HUES64 (cell line): ENCODE measurements at regions not wholly inside any gene's neighbourhood (a gene's known extent, or its start where the extent isn't known, plus 50 kb on each side); places are given as distances from the start of the nearest gene placed in this dataset.
"Not testable (repeated sequence)": the region's sequence is repeated elsewhere in the genome, so short reads cannot be mapped to it uniquely, and the experiment has no call there.

ENCODE experiments used
- H3K27ac ChIP-seq: 2 replicates; pipeline ENCODE4 v1.7.0; 2013; ENCODE audit warnings: low read depth, low read length, inconsistent platforms
- H3K27me3 ChIP-seq: 2 replicates; pipeline ENCODE4 v1.6.1; 2013; ENCODE audit warnings: mild to moderate bottlenecking, low read length; ENCODE audit not compliant: insufficient read depth
- H3K36me3 ChIP-seq: 2 replicates; pipeline ENCODE4 v1.6.1; 2013; ENCODE audit warnings: mild to moderate bottlenecking, low read length; ENCODE audit not compliant: insufficient read depth
- H3K4me1 ChIP-seq: 2 replicates; pipeline ENCODE4 v1.6.1; 2013; ENCODE audit warnings: mild to moderate bottlenecking, low read length, moderate library complexity; ENCODE audit not compliant: insufficient read depth
- H3K4me3 ChIP-seq: 2 replicates; pipeline ENCODE4 v1.5.1; 2013; ENCODE audit warnings: mild to moderate bottlenecking, low read length, moderate library complexity
- H3K9ac ChIP-seq: 2 replicates; pipeline ENCODE4 v1.6.1; 2013; ENCODE audit warnings: mild to moderate bottlenecking, low read depth, low read length
- H3K9me3 ChIP-seq: 2 replicates; pipeline ENCODE4 v1.6.1; 2013; ENCODE audit warnings: low read depth, low read length; ENCODE audit not compliant: insufficient read depth
- WGBS: fragments of 150-250, 120-280 bp; methylation state at CpG from one replicate; pipeline ENCODE4 v1.1.7; 2013; ENCODE audit warnings: missing lambda C conversion rate; 5-methylcytosine and 5-hydroxymethylcytosine counted together

- no peaks in the 10 kb centered on the region for H3K36me3 ChIP-seq
- no peak overlapping the region for H3K4me3 ChIP-seq
- H3K27me3 ChIP-seq: no peaks in the 10 kb centered on the region
- WGBS: 67% methylated on average over 2 of the region's 2 CpGs
- no peaks in the 10 kb centered on the region for H3K9me3 ChIP-seq
- no peak overlapping the region for H3K27ac ChIP-seq
- H3K4me1 ChIP-seq: peaks cover 8% of the 10 kb centered on the region; the same call in 1 of the 2 replicates
- H3K9ac ChIP-seq: no peak overlapping the region
Measured at GRCh38 chr9:88274078-88274477, 114.2 kb upstream of the SPIN1 start.

GRCh38 chr9:88272986-88273385, 115.3 kb upstream of the SPIN1 start:
- Histone ChIP-seq H3K36me3 (no peaks in the 10 kb centered on the region), H3K27me3 (no peaks in the 10 kb centered on the region), H3K9me3 (no peaks in the 10 kb centered on the region), H3K4me1 (peaks cover 8% of the 10 kb centered on the region; the same call in 1 of the 2 replicates), H3K27ac (no peak overlapping the region), H3K4me3 (no peak overlapping the region), H3K9ac (no peak overlapping the region)
- WGBS: 95% methylated on average over 6 of the region's 6 CpGs

DNA sequence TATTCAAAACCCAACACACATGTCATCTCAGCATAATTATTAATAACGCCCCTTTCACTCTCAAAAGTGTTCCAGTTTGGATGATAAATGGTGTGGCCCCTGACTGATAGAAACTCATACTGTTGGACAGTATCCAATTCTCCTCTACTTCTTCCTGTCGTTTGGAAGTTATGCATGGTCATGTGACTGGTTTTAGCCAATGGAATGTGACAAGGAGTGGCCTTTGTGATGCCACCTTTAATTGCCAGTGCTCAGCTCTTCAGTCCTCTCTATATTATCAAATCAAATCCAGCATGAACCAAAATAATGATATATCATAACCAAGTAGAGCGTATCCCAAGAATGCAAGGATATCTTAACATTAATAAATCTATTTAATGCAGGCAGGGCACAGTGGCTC, 117.8 kb upstream of the SPIN1 start:
- Histone ChIP-seq H3K36me3 (no peaks in the 10 kb centered on the region), H3K4me3 (no peak overlapping the region), H3K9ac (no peak overlapping the region), H3K9me3 (no peaks in the 10 kb centered on the region), H3K4me1 (peaks cover 8% of the 10 kb centered on the region; the same call in 1 of the 2 replicates), H3K27ac (no peak overlapping the region), H3K27me3 (no peaks in the 10 kb centered on the region)
- WGBS: 67% methylated on average over 2 of the region's 3 CpGs

DNA sequence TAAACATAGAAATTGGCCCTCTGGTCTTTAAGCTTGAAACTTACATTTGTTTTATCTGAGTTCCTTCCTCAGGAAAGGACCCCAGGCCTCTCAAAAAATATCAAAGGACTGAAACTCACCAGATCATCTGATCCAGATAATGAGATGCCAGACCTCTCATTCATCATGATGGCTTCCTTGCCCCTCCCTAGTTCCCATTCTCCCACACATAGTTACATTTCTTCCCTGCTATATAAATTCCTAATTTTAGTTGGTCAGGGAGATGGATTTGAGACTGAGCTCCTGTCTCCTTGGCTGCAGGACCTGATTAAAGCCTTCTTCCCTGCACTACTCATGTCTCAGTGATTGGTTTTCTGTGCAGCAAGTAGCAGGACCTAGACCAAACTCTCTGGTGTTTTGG, 119.4 kb upstream of the SPIN1 start:
- H3K27ac ChIP-seq: no peak overlapping the region
- H3K4me1 ChIP-seq: peaks cover 3% of the 10 kb centered on the region; the same call in 1 of the 2 replicates
- no peaks in the 10 kb centered on the region for H3K9me3 ChIP-seq
- H3K36me3 ChIP-seq: no peaks in the 10 kb centered on the region
- no peaks in the 10 kb centered on the region for H3K27me3 ChIP-seq
- H3K9ac ChIP-seq: no peak overlapping the region
- no peak overlapping the region for H3K4me3 ChIP-seq

DNA sequence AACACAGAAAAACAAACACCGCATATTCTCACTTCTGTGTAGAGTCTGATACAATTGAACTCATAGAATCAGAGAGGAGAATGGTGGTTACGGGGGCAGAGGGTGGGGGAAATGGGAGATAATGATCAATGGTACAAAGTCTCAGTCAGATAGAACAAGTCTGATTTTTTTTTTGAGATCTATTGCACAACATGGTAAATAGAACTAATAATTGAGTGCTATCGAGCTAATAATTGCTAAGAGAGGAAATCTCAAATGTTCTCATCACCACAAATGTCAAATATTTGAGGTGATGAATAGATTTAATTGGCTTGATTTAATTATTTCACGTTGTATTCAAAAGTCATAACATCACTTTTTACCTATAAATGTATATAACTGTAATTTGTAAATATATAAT, 121.0 kb upstream of the SPIN1 start:
- no peaks in the 10 kb centered on the region for H3K4me1 ChIP-seq
- H3K9me3 ChIP-seq: no peaks in the 10 kb centered on the region
- WGBS: 90% methylated on average over 2 of the region's 4 CpGs
- H3K27me3 ChIP-seq: no peaks in the 10 kb centered on the region
- no peaks in the 10 kb centered on the region for H3K36me3 ChIP-seq
- H3K27ac ChIP-seq: no peak overlapping the region
- no peak overlapping the region for H3K9ac ChIP-seq
- H3K4me3 ChIP-seq: no peak overlapping the region

DNA sequence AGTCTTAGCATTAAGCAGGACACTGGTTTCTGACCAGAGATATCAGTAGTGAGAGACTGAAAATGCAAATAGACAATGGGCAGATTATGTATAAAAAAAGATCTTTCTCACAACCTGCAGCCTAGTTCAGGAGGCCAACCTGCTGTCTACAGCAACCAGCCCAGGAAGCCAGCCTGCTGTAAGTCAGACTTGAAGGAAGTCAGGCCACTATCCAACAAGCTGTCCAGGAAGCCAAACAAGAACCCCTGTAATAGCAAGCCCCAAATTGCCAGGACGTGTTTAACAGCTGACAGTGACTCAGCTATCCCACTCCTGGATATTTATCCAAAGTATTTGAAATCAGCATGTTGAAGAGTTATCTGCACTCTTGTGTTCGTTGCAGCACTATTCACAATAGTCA, 121.8 kb upstream of the SPIN1 start:
- 98% methylated on average over 2 of the region's 2 CpGs for WGBS
- H3K9me3 ChIP-seq: no peaks in the 10 kb centered on the region
- H3K36me3 ChIP-seq: no peaks in the 10 kb centered on the region
- H3K27ac ChIP-seq: no peak overlapping the region
- no peaks in the 10 kb centered on the region for H3K27me3 ChIP-seq
- H3K4me1 ChIP-seq: no peaks in the 10 kb centered on the region
- H3K4me3 ChIP-seq: no peak overlapping the region
- no peak overlapping the region for H3K9ac ChIP-seq

GRCh38 chr9:88259001-88259400, 120.7 kb upstream of the SPATA31C2 start:
- Histone ChIP-seq H3K9me3 (no peaks in the 10 kb centered on the region), H3K27ac (no peak overlapping the region), H3K4me1 (0 out of 2 replicates have a peak, but pooled peaks cover 5% of the 10 kb centered on the region), H3K27me3 (no peaks in the 10 kb centered on the region), H3K36me3 (no peaks in the 10 kb centered on the region), H3K9ac (no peak overlapping the region), H3K4me3 (no peak overlapping the region)
- WGBS: 86% methylated on average over 3 of the region's 3 CpGs

GRCh38 chr9:88258601-88259000, 120.3 kb upstream of the SPATA31C2 start:
- H3K27ac ChIP-seq: no peak overlapping the region

GRCh38 chr9:88258024-88258423, 119.7 kb upstream of the SPATA31C2 start:
- Histone ChIP-seq H3K27me3 (no peaks in the 10 kb centered on the region), H3K36me3 (no peaks in the 10 kb centered on the region), H3K4me3 (no peak overlapping the region), H3K9me3 (no peaks in the 10 kb centered on the region), H3K27ac (no peak overlapping the region), H3K9ac (no peak overlapping the region), H3K4me1 (0 out of 2 replicates have a peak, but pooled peaks cover 5% of the 10 kb centered on the region)
- WGBS: 87% methylated on average over 2 of the region's 2 CpGs

More at GRCh38 chr9:88258601-88259000, 120.3 kb upstream of the SPATA31C2 start:
- no peak overlapping the region for H3K9ac ChIP-seq
- H3K27me3 ChIP-seq: no peaks in the 10 kb centered on the region
- H3K36me3 ChIP-seq: no peaks in the 10 kb centered on the region
- H3K4me3 ChIP-seq: no peak overlapping the region
- 80% methylated on average over 11 of the region's 12 CpGs for WGBS
- H3K9me3 ChIP-seq: no peaks in the 10 kb centered on the region
- 0 out of 2 replicates have a peak, but pooled peaks cover 5% of the 10 kb centered on the region for H3K4me1 ChIP-seq

DNA sequence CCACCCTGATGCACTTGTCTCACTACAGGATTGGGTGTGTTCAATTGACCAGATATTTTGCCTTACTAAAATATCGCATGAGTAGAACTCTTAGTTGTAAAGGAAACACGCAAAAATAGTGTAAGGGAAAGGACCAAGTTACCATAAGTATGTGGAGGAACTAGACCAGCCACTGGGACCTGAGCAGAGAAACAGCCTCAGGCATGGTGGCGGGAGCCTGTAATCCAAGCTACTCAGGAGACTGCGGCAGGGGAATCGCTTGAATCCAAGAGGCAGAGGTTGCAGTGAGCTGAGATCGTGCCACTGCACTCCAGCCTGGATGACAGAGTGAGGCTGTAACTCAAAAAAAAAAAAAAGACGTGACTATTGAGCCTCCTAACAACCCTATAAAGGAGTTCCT, 117.9 kb upstream of the SPATA31C2 start:
- WGBS: 89% methylated on average over 6 of the region's 7 CpGs
- peaks cover 10% of the 10 kb centered on the region; the same call in 1 of the 2 replicates for H3K9me3 ChIP-seq
- H3K27ac ChIP-seq: no peak overlapping the region
- no peak overlapping the region for H3K9ac ChIP-seq
- no peaks in the 10 kb centered on the region for H3K27me3 ChIP-seq
- H3K4me1 ChIP-seq: 0 out of 2 replicates have a peak, but pooled peaks cover 5% of the 10 kb centered on the region
- H3K4me3 ChIP-seq: no peak overlapping the region
- H3K36me3 ChIP-seq: no peaks in the 10 kb centered on the region

GRCh38 chr9:88255806-88256205, 117.5 kb upstream of the SPATA31C2 start:
- 87% methylated on average over 3 of the region's 4 CpGs for WGBS
- not testable (repeated sequence) for H3K9ac ChIP-seq, H3K4me1 ChIP-seq, H3K27me3 ChIP-seq, H3K4me3 ChIP-seq, H3K36me3 ChIP-seq, H3K27ac ChIP-seq
- H3K9me3 ChIP-seq: peaks cover 10% of the 10 kb centered on the region; the same call in 1 of the 2 replicates

- Histone ChIP-seq H3K36me3 (no peaks in the 10 kb centered on the region), H3K4me3 (no peak overlapping the region), H3K27me3 (no peaks in the 10 kb centered on the region), H3K9me3 (peaks cover 10% of the 10 kb centered on the region; the same call in 1 of the 2 replicates), H3K27ac (no peak overlapping the region), H3K9ac (no peak overlapping the region), H3K4me1 (no peaks in the 10 kb centered on the region)
- WGBS: 96% methylated on average over 1 of the region's 1 CpG
Measured at GRCh38 chr9:88251903-88252302, 113.6 kb upstream of the SPATA31C2 start.
